T-cell (primary cell): ENCODE measurements at regions not wholly inside any gene's neighbourhood (a gene's known extent, or its start where the extent isn't known, plus 50 kb on each side); places are given as distances from the start of the nearest gene placed in this dataset.

Experiments
- ATAC-seq, 4 experiments: fragments of 200-7000 bp in 3 of 4; fragments of 150-1000 bp in 1 of 4; cut with Tn5 transposase; replicated peaks in 1 of 4; 1 replicate in 3 of 4; 2 replicates in 1 of 4; pipeline ENCODE4 v1.10.0; 2021; ENCODE audit warnings: moderate library complexity in 3 of 4, mild to moderate bottlenecking in 2 of 4, moderate number of reproducible peaks in 1 of 4
- CTCF ChIA-PET, 2 donors: fragments of 300-600 bp; sonication (Branson Sonifier 250); formaldehyde crosslinking; loops; one replicate each; lab custom pipeline; 2022; ENCODE audit warnings: antibody characterized with exemption in 2 of 2; lab: Charles Lee
- POLR2A ChIA-PET, 2 donors: fragments of 300-600 bp; sonication (Branson Sonifier 250); formaldehyde crosslinking; loops; one replicate each; lab custom pipeline; 2022; ENCODE audit warnings: antibody characterized with exemption in 2 of 2; lab: Charles Lee
- DNase-seq, 35 experiments: peaks; one replicate each; pipeline versions ENCODE4 v3.0.0 to v3.0.0-alpha.2; 2013 to 2023
- H3K27ac ChIP-seq: one replicate; pipeline ENCODE4 v1.5.1; 2013; ENCODE audit warnings: low read length
- H3K27me3 ChIP-seq, 2 experiments: replicated peaks in 1 of 2; 1 replicate in 1 of 2; 2 replicates in 1 of 2; pipeline versions ENCODE4 v1.6.1 to v1.7.0; 2013; ENCODE audit warnings: low read length in 1 of 2, mixed read lengths in 1 of 2; ENCODE audit not compliant: control insufficient read depth in 2 of 2, insufficient read depth in 2 of 2; ENCODE audit errors: extremely low read depth in 1 of 2
- H3K36me3 ChIP-seq, 2 donors: 1 replicate in 1 of 2; 2 replicates in 1 of 2; pipeline versions ENCODE4 v1.6.1 to v1.7.0; 2013; ENCODE audit warnings: low read length in 1 of 2; ENCODE audit not compliant: control insufficient read depth in 2 of 2, insufficient read depth in 1 of 2; ENCODE audit errors: extremely low read depth in 1 of 2
- H3K4me1 ChIP-seq, 2 experiments: 1 replicate in 1 of 2; 2 replicates in 1 of 2; pipeline versions ENCODE4 v1.6.1 to v1.7.0; 2013; ENCODE audit warnings: low read length in 2 of 2, mixed read lengths in 1 of 2; ENCODE audit not compliant: insufficient read depth in 2 of 2, control insufficient read depth in 1 of 2; ENCODE audit errors: extremely low read depth in 1 of 2
- H3K4me3 ChIP-seq, 2 donors: 1 replicate in 1 of 2; 2 replicates in 1 of 2; pipeline versions ENCODE4 v1.5.1 to v1.7.0; 2013; ENCODE audit warnings: mild to moderate bottlenecking in 2 of 2, low read length in 1 of 2, moderate library complexity in 1 of 2; ENCODE audit not compliant: control insufficient read depth in 1 of 2; ENCODE audit errors: extremely low read depth in 1 of 2
- H3K9me3 ChIP-seq: 2 replicates; pipeline ENCODE4 v1.7.0; 2013
- H3K27ac Mint-ChIP-seq, 2 donors: one replicate each; pipeline ENCODE4 v1.8.0; 2020 to 2021; ENCODE audit warnings: mild to moderate bottlenecking in 2 of 2, mixed read lengths in 2 of 2
- H3K27me3 Mint-ChIP-seq, 2 donors: one replicate each; pipeline ENCODE4 v1.8.0; 2021 to 2022; ENCODE audit warnings: mixed read lengths in 2 of 2
- H3K36me3 Mint-ChIP-seq: one replicate; pipeline ENCODE4 v1.8.0; 2021; ENCODE audit warnings: mixed read lengths
- H3K4me1 Mint-ChIP-seq, 3 donors: one replicate each; pipeline ENCODE4 v1.8.0; 2020 to 2022; ENCODE audit warnings: mixed read lengths in 3 of 3, mild to moderate bottlenecking in 1 of 3
- H3K4me3 Mint-ChIP-seq, 3 donors: one replicate each; pipeline ENCODE4 v1.8.0; 2020 to 2022; ENCODE audit warnings: mild to moderate bottlenecking in 3 of 3, mixed read lengths in 3 of 3, moderate library complexity in 3 of 3
- H3K9me3 Mint-ChIP-seq, 3 donors: one replicate each; pipeline ENCODE4 v1.8.0; 2020 to 2022; ENCODE audit warnings: mixed read lengths in 3 of 3
- WGBS: methylation state at CpG from one replicate; pipeline ENCODE4 v1.1.5; 2013; ENCODE audit warnings: missing lambda C conversion rate; ENCODE audit not compliant: insufficient coverage; 5-methylcytosine and 5-hydroxymethylcytosine counted together

- Histone ChIP-seq H3K36me3 (no peaks in the 10 kb centered on the region), H3K4me3 (no peak overlapping the region), H3K27me3 (no peaks in the 10 kb centered on the region), H3K27ac (no peak overlapping the region), H3K9me3 (no peaks in the 10 kb centered on the region), H3K4me1 (no peaks in the 10 kb centered on the region)
- Mint-ChIP-seq H3K4me3 (no peak overlapping the region), H3K27ac (no peak overlapping the region), H3K9me3 (peaks cover 3 to 20% (median 14%) of the 10 kb centered on the region in 3 donors), H3K36me3 (no peaks in the 10 kb centered on the region), H3K4me1 (no peaks in the 10 kb centered on the region), H3K27me3 (no peaks in the 10 kb centered on the region)
- ChIA-PET POLR2A (no interaction called here), CTCF (no interaction called here)
- DNase-seq (no peak), ATAC-seq (no peak)
- WGBS: no CpG with 5 or more reads among the region's 1 CpG
These were observed 822.5 kb upstream of the SLITRK5 start for GRCh38 chr13:86848716-86849115.

- H3K4me1 Mint-ChIP-seq: no peaks in the 10 kb centered on the region
- no peaks in the 10 kb centered on the region for H3K27me3 Mint-ChIP-seq
- 81% methylated on average over 6 of the region's 8 CpGs for WGBS
- peaks cover 2 to 6% (median 4%) of the 10 kb centered on the region in 3 donors for H3K9me3 Mint-ChIP-seq
- ChIA-PET POLR2A (interaction anchor here in 1 of 2 donors (0.7 kb wide), 1 partner anchor 17 kb away, joined by 3 read pairs; no protein-coding TSS in a partner anchor), CTCF (no interaction called here)
- no peaks in the 10 kb centered on the region for H3K4me1 ChIP-seq
- no peaks in the 10 kb centered on the region for H3K36me3 ChIP-seq
- no peaks in the 10 kb centered on the region for H3K36me3 Mint-ChIP-seq
- no peak overlapping the region for H3K4me3 Mint-ChIP-seq
- no peak for ATAC-seq
- no peak overlapping the region for H3K27ac ChIP-seq
- H3K4me3 ChIP-seq: no peak overlapping the region
- no peaks in the 10 kb centered on the region for H3K9me3 ChIP-seq
- no peaks in the 10 kb centered on the region for H3K27me3 ChIP-seq
- DNase-seq: no peak
- H3K27ac Mint-ChIP-seq: no peak overlapping the region
These were observed 814.2 kb upstream of the SLITRK5 start for GRCh38 chr13:86856991-86857390.

GRCh38 chr13:86858216-86858615 is 813.0 kb upstream of the SLITRK5 start:
- CTCF ChIA-PET: no interaction called here
- Histone ChIP-seq H3K36me3 (no peaks in the 10 kb centered on the region), H3K4me3 (no peak overlapping the region), H3K9me3 (no peaks in the 10 kb centered on the region), H3K27me3 (no peaks in the 10 kb centered on the region), H3K27ac (no peak overlapping the region), H3K4me1 (no peaks in the 10 kb centered on the region)
- POLR2A ChIA-PET: no interaction called here
- DNase-seq (no peak), ATAC-seq (no peak)
- H3K27ac Mint-ChIP-seq: no peak overlapping the region
- no peaks in the 10 kb centered on the region for H3K4me1 Mint-ChIP-seq
- no peaks in the 10 kb centered on the region for H3K36me3 Mint-ChIP-seq
- H3K9me3 Mint-ChIP-seq: peaks cover 2 to 9% (median 6%) of the 10 kb centered on the region in 3 donors
- H3K4me3 Mint-ChIP-seq: no peak overlapping the region
- no peaks in the 10 kb centered on the region for H3K27me3 Mint-ChIP-seq

GRCh38 chr13:86862137-86862536 is 809.0 kb upstream of the SLITRK5 start:
- ATAC-seq: no peak
- no peaks in the 10 kb centered on the region for H3K36me3 ChIP-seq
- H3K36me3 Mint-ChIP-seq: no peaks in the 10 kb centered on the region
- POLR2A ChIA-PET: no interaction called here
- DNase-seq: no peak
- no peak overlapping the region for H3K27ac ChIP-seq
- H3K4me3 ChIP-seq: no peak overlapping the region
- CTCF ChIA-PET: no interaction called here
- H3K27me3 ChIP-seq: no peaks in the 10 kb centered on the region
- H3K27me3 Mint-ChIP-seq: no peaks in the 10 kb centered on the region
- no peaks in the 10 kb centered on the region for H3K4me1 ChIP-seq
- no peaks in the 10 kb centered on the region for H3K4me1 Mint-ChIP-seq
- no peaks in the 10 kb centered on the region for H3K9me3 ChIP-seq
- no peak overlapping the region for H3K4me3 Mint-ChIP-seq
- H3K27ac Mint-ChIP-seq: no peak overlapping the region
- peaks cover 2 to 14% (median 8%) of the 10 kb centered on the region in 3 donors for H3K9me3 Mint-ChIP-seq

GRCh38 chr13:86864376-86864775 is 806.8 kb upstream of the SLITRK5 start:
- WGBS: no CpG with 5 or more reads among the region's 3 CpGs

GRCh38 chr13:86870444-86870843 is 800.7 kb upstream of the SLITRK5 start:
- CTCF ChIA-PET: interaction anchor here in 1 of 2 donors (0.5 to 0.6 kb wide), 2 partner anchors 46 to 113 kb away, joined by 3 read pairs; no protein-coding TSS in a partner anchor
- no peaks in the 10 kb centered on the region for H3K27me3 Mint-ChIP-seq
- no peak for DNase-seq

More at GRCh38 chr13:86864376-86864775, 806.8 kb upstream of the SLITRK5 start:
- POLR2A ChIA-PET: no interaction called here
- Mint-ChIP-seq H3K4me1 (no peaks in the 10 kb centered on the region), H3K36me3 (no peaks in the 10 kb centered on the region), H3K4me3 (no peak overlapping the region), H3K9me3 (peaks cover 0 to 17% (median 8%) of the 10 kb centered on the region in 3 donors), H3K27me3 (no peaks in the 10 kb centered on the region), H3K27ac (no peak overlapping the region)
- Histone ChIP-seq H3K4me3 (no peak overlapping the region), H3K9me3 (no peaks in the 10 kb centered on the region), H3K27ac (no peak overlapping the region), H3K36me3 (no peaks in the 10 kb centered on the region), H3K27me3 (no peaks in the 10 kb centered on the region), H3K4me1 (no peaks in the 10 kb centered on the region)
- ATAC-seq: no peak
- DNase-seq: no peak
- CTCF ChIA-PET: no interaction called here

GRCh38 chr13:86877441-86877840 is 793.7 kb upstream of the SLITRK5 start:
- peaks cover 0 to under 1% (median 0%) of the 10 kb centered on the region in 3 donors for H3K9me3 Mint-ChIP-seq
- H3K36me3 ChIP-seq: no peaks in the 10 kb centered on the region
- no peak overlapping the region for H3K4me3 Mint-ChIP-seq
- ChIA-PET CTCF (no interaction called here), POLR2A (no interaction called here)
- no peaks in the 10 kb centered on the region for H3K9me3 ChIP-seq
- no peak for ATAC-seq
- no peaks in the 10 kb centered on the region for H3K36me3 Mint-ChIP-seq
- H3K27me3 ChIP-seq: no peaks in the 10 kb centered on the region
- H3K27ac ChIP-seq: no peak overlapping the region
- no peak overlapping the region for H3K4me3 ChIP-seq
- H3K27me3 Mint-ChIP-seq: no peaks in the 10 kb centered on the region
- DNase-seq: no peak
- no CpG with 5 or more reads among the region's 1 CpG for WGBS
- no peaks in the 10 kb centered on the region for H3K4me1 ChIP-seq
- H3K27ac Mint-ChIP-seq: no peak overlapping the region
- peaks cover 0 to 1% (median under 1%) of the 10 kb centered on the region in 3 donors for H3K4me1 Mint-ChIP-seq

More at GRCh38 chr13:86870444-86870843, 800.7 kb upstream of the SLITRK5 start:
- WGBS: 0% methylated on average over 1 of the region's 2 CpGs
- H3K9me3 ChIP-seq: no peaks in the 10 kb centered on the region
- Mint-ChIP-seq H3K27ac (no peak overlapping the region), H3K4me1 (no peaks in the 10 kb centered on the region), H3K36me3 (no peaks in the 10 kb centered on the region), H3K4me3 (no peak overlapping the region), H3K9me3 (peaks cover 0 to 4% (median 0%) of the 10 kb centered on the region in 3 donors)
- ATAC-seq: no peak
- H3K4me1 ChIP-seq: no peaks in the 10 kb centered on the region
- POLR2A ChIA-PET: no interaction called here
- no peaks in the 10 kb centered on the region for H3K27me3 ChIP-seq
- no peak overlapping the region for H3K27ac ChIP-seq
- no peaks in the 10 kb centered on the region for H3K36me3 ChIP-seq
- H3K4me3 ChIP-seq: no peak overlapping the region
